GM23338 (cell line): ENCODE measurements at regions not wholly inside any gene's neighbourhood (a gene's known extent, or its start where the extent isn't known, plus 50 kb on each side); places are given as distances from the start of the nearest gene placed in this dataset.

Source experiments
- CREB1 ChIP-seq: fragments of 250-450 bp; sonication (Bioruptor Pico); IDR thresholded peaks from 2 replicates; pipeline ENCODE4 v1.5.0; 2020; ENCODE audit warnings: low read depth, mild to moderate bottlenecking, moderate library complexity
- ETS1 ChIP-seq: IDR thresholded peaks from 2 replicates; pipeline ENCODE4 v1.6.1; 2016; ENCODE audit warnings: antibody characterized with exemption
- EZH2 ChIP-seq: fragments of 200-600 bp; sonication (generic); IDR thresholded peaks from one replicate; pipeline ENCODE4 v1.8.0; 2017; ENCODE audit warnings: antibody characterized with exemption, mild to moderate bottlenecking, low read depth; ENCODE audit not compliant: unreplicated experiment
- JUNB ChIP-seq: IDR thresholded peaks from one replicate; pipeline ENCODE4 v1.6.1; 2016; ENCODE audit warnings: antibody characterized with exemption; ENCODE audit not compliant: unreplicated experiment
- POLR2AphosphoS5 ChIP-seq: IDR thresholded peaks from 2 replicates; pipeline ENCODE4 v1.6.1; 2016; ENCODE audit warnings: antibody characterized with exemption, low read depth
- REST ChIP-seq: IDR thresholded peaks from one replicate; pipeline ENCODE4 v1.6.1; 2018; ENCODE audit warnings: antibody characterized with exemption; ENCODE audit not compliant: unreplicated experiment
- ZNF114 ChIP-seq: fragments of 250-450 bp; sonication (Bioruptor Pico); IDR thresholded peaks from 2 replicates; pipeline ENCODE4 v1.5.0; 2020; ENCODE audit warnings: mild to moderate bottlenecking, moderate library complexity
- TF ChIP-seq, protein P1 (sequence below), 2 experiments: fragments of 200-600 bp in 1 of 2; sonication (generic) in 1 of 2; conservative IDR thresholded peaks; 2 replicates each; pipeline versions ENCODE4 v1.5.1 to v1.6.1; 2016 to 2017; ENCODE audit warnings: antibody characterized with exemption in 2 of 2, low read depth in 2 of 2, mild to moderate bottlenecking in 2 of 2, moderate library complexity in 1 of 2

DNA sequence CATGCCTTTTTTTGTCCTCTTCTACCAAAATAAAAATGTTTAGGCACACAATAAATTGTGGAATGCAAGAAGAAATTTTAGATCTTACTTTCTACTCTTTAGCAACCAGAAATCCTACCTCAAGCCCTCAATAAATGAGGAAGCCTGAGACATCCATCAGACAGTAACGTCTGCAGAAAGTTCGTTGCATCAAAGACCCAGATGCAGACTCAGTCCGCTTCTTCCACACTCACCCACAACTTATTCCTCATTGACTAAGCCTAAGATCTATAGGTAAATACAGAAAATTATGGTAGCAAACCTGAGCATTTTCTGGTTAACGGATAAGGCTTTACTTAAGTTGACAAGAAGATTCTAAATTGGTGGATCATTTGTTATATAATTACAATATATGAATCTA lies 579.4 kb upstream of the ID2 start:
- TF ChIP-seq, protein P1, sequence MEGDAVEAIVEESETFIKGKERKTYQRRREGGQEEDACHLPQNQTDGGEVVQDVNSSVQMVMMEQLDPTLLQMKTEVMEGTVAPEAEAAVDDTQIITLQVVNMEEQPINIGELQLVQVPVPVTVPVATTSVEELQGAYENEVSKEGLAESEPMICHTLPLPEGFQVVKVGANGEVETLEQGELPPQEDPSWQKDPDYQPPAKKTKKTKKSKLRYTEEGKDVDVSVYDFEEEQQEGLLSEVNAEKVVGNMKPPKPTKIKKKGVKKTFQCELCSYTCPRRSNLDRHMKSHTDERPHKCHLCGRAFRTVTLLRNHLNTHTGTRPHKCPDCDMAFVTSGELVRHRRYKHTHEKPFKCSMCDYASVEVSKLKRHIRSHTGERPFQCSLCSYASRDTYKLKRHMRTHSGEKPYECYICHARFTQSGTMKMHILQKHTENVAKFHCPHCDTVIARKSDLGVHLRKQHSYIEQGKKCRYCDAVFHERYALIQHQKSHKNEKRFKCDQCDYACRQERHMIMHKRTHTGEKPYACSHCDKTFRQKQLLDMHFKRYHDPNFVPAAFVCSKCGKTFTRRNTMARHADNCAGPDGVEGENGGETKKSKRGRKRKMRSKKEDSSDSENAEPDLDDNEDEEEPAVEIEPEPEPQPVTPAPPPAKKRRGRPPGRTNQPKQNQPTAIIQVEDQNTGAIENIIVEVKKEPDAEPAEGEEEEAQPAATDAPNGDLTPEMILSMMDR (conservative IDR thresholded peaks at IDR 0.05; ENCODE audit: low read depth in 2 of 2) = no peak
- TF ChIP-seq POLR2AphosphoS5 (no peak), REST (no peak), EZH2 (no peak), ETS1 (no peak), CREB1 (CRISPR knock-in tag) (no peak), JUNB (no peak), ZNF114 (CRISPR knock-in tag) (no peak)
